ENCODE measurements at regions not wholly inside any gene's neighbourhood (a gene's known extent, or its start where the extent isn't known, plus 50 kb on each side); places are given as distances from the start of the nearest gene placed in this dataset.
A peak's percentile ranks its signal among the peaks of the same experiment; 100 is the strongest.

DNA sequence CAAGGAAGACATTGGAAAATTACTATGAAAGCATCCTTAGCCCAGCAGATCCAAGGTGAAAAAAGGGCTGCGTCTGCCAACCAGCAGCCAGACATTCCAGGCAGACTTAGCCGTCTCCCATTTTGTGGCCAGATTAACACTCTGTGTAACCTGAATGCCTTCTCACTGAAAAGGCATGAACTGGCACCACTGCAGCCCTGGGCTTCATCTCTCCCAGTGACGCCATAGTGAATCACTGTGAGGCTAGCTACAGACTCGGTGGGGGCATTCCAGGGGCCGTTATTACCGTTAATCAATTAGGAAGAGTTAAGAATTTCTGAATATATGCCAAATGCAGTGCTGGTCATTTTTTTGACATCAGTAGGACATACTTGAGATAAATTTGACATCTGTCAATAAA, 627.4 kb downstream of the LMO4 start:
- Histone ChIP-seq H3K27ac (no peak overlapping the region), H3K4me1 (no peaks in the 10 kb centered on the region), H3K36me3 (ENCODE audit: insufficient read depth in 1 of 2, low read depth in 1 of 2) (no peaks in the 10 kb centered on the region), H3K4me3 (no peak overlapping the region), H3K27me3 (ENCODE audit: insufficient read depth in 3 of 3, low read length in 2 of 3) (no peaks in the 10 kb centered on the region), H3K9me3 (no peaks in the 10 kb centered on the region)
- ATAC-seq = peak; percentile 94 to 99 (median 96)
- intact Hi-C loops (cut with DNase I) = loop anchor here (5.0 to 10.0 kb wide), 4 partner anchors 631 to 821 kb away; partner anchors contain the start of gene LMO4 (in 1 of the 2)
- no peak for TF ChIP-seq CTCF (IDR thresholded peaks at IDR 0.05)
- 21 to 29% (median 25%) methylated on average over 6 of the region's 6 CpGs for WGBS, 3 donors
- peak; percentile 35 to 67 for DNase-seq

- no peak overlapping the region for H3K27ac ChIP-seq
- no peaks in the 10 kb centered on the region for H3K27me3 ChIP-seq (ENCODE audit: insufficient read depth in 3 of 3, low read length in 2 of 3)
- no peak overlapping the region for H3K4me3 ChIP-seq
- H3K9me3 ChIP-seq = no peaks in the 10 kb centered on the region
- 87 to 88% (median 87%) methylated on average over 1 of the region's 1 CpG for WGBS, 3 donors
- ATAC-seq (no peak), DNase-seq (no peak)
- no peaks in the 10 kb centered on the region for H3K36me3 ChIP-seq (ENCODE audit: insufficient read depth in 1 of 2, low read depth in 1 of 2)
- intact Hi-C loops (cut with DNase I) = loop anchor here (5.0 to 10.0 kb wide), 4 partner anchors 632 to 822 kb away; partner anchors contain the start of gene LMO4 (in 1 of the 2)
- TF ChIP-seq CTCF (IDR thresholded peaks at IDR 0.05) = no peak
- no peaks in the 10 kb centered on the region for H3K4me1 ChIP-seq
Observed at GRCh38 chr1:87956750-87957149, 628.1 kb downstream of the LMO4 start.

GRCh38 chr1:87957331-87957730, 628.7 kb downstream of the LMO4 start:
- no peak for TF ChIP-seq CTCF (IDR thresholded peaks at IDR 0.05)
- no peak overlapping the region for H3K27ac ChIP-seq
- no peaks in the 10 kb centered on the region for H3K27me3 ChIP-seq (ENCODE audit: insufficient read depth in 3 of 3, low read length in 2 of 3)
- no peaks in the 10 kb centered on the region for H3K9me3 ChIP-seq
- no peak for DNase-seq
- no peaks in the 10 kb centered on the region for H3K36me3 ChIP-seq (ENCODE audit: insufficient read depth in 1 of 2, low read depth in 1 of 2)
- ATAC-seq = no peak
- no peak overlapping the region for H3K4me3 ChIP-seq
- intact Hi-C loops (cut with DNase I) = loop anchor here (5.0 to 10.0 kb wide), 4 partner anchors 633 to 823 kb away; partner anchors contain the start of gene LMO4 (in 1 of the 2)
- H3K4me1 ChIP-seq = no peaks in the 10 kb centered on the region
- WGBS, 3 donors = 87 to 93% (median 91%) methylated on average over 3 of the region's 3 CpGs

DNA sequence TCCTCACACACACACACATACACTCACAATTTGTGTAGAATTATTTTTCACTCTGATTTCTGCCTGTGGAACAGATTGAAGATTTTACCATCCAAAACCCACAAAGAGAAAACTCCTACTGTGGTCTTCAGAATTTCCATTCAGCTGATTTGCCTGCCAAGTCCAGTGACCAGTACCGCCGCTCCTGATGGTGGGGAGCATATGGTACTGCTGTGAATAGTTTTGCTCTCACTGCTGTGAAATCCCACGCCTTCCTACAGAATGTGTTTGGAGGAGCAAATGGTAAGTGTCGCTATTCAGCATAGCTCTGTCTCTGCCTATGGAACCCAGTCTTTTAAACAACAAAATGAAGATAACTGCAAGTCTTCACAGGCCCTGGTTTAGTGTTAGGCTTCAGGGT, 629.5 kb downstream of the LMO4 start:
- TF ChIP-seq CTCF (IDR thresholded peaks at IDR 0.05) = no peak
- ATAC-seq (no peak), DNase-seq (no peak)
- WGBS, 3 donors = 87 to 97% (median 90%) methylated on average over 4 of the region's 4 CpGs
- Histone ChIP-seq H3K4me3 (no peak overlapping the region), H3K9me3 (no peaks in the 10 kb centered on the region), H3K27ac (no peak overlapping the region), H3K36me3 (ENCODE audit: insufficient read depth in 1 of 2, low read depth in 1 of 2) (no peaks in the 10 kb centered on the region), H3K4me1 (no peaks in the 10 kb centered on the region), H3K27me3 (ENCODE audit: insufficient read depth in 3 of 3, low read length in 2 of 3) (no peaks in the 10 kb centered on the region)
- intact Hi-C loops (cut with DNase I) = loop anchor here (5.0 to 10.0 kb wide), 4 partner anchors 633 to 823 kb away; partner anchors contain the start of gene LMO4 (in 1 of the 2)

- DNase-seq = no peak
- Histone ChIP-seq H3K4me1 (no peaks in the 10 kb centered on the region), H3K36me3 (ENCODE audit: insufficient read depth in 1 of 2, low read depth in 1 of 2) (no peaks in the 10 kb centered on the region), H3K9me3 (no peaks in the 10 kb centered on the region), H3K4me3 (no peak overlapping the region), H3K27me3 (ENCODE audit: insufficient read depth in 3 of 3, low read length in 2 of 3) (no peaks in the 10 kb centered on the region), H3K27ac (no peak overlapping the region)
- no peak for TF ChIP-seq CTCF (IDR thresholded peaks at IDR 0.05)
- no peak for ATAC-seq
- intact Hi-C loops (cut with DNase I) = loop anchor here (5.0 to 10.0 kb wide), 4 partner anchors 634 to 824 kb away; partner anchors contain the start of gene LMO4 (in 1 of the 2)
- WGBS, 3 donors = 61 to 73% (median 65%) methylated on average over 1 of the region's 1 CpG
Observed at GRCh38 chr1:87958716-87959115, 630.0 kb downstream of the LMO4 start.
